ENCODE measurements at regions not wholly inside any gene's neighbourhood (a gene's known extent, or its start where the extent isn't known, plus 50 kb on each side); places are given as distances from the start of the nearest gene placed in this dataset.

- TF ChIP-seq POLR2A (IDR thresholded peaks at IDR 0.05): no peak
- TF ChIP-seq, protein P1, sequence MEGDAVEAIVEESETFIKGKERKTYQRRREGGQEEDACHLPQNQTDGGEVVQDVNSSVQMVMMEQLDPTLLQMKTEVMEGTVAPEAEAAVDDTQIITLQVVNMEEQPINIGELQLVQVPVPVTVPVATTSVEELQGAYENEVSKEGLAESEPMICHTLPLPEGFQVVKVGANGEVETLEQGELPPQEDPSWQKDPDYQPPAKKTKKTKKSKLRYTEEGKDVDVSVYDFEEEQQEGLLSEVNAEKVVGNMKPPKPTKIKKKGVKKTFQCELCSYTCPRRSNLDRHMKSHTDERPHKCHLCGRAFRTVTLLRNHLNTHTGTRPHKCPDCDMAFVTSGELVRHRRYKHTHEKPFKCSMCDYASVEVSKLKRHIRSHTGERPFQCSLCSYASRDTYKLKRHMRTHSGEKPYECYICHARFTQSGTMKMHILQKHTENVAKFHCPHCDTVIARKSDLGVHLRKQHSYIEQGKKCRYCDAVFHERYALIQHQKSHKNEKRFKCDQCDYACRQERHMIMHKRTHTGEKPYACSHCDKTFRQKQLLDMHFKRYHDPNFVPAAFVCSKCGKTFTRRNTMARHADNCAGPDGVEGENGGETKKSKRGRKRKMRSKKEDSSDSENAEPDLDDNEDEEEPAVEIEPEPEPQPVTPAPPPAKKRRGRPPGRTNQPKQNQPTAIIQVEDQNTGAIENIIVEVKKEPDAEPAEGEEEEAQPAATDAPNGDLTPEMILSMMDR (IDR thresholded peaks at IDR 0.05): no peak
These were observed 79.3 kb upstream of the NANOS1 start for GRCh38 chr10:118950190-118950680.

All from adrenal gland (tissue), 5 donors.